ENCODE measurements at regions not wholly inside any gene's neighbourhood (a gene's known extent, or its start where the extent isn't known, plus 50 kb on each side); places are given as distances from the start of the nearest gene placed in this dataset.

DNA sequence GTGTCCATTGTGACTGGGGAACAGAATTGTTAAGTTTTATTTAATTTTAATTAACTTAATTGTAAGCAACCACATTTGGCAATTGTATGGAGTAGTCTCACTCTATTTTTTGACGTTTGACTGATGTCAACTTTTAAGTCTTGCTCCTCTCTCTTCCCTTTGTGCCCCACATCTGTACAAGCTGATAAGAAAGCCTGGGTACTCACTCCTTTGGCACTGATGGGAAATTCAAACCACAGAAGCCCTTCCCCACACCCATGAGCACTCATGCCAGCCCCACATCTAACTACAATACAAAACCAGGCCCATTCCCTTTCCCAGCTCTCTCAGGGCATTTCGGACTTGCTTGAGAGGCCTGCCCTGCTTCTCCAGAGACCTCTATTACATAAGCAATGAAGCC, 451.5 kb upstream of the KIF2A start:
- Mint-ChIP-seq H3K4me1 (ENCODE audit: low read depth) (no peaks in the 10 kb centered on the region), H3K9me3 (ENCODE audit: low read depth) (peaks cover 7% of the 10 kb centered on the region), H3K27me3 (no peaks in the 10 kb centered on the region), H3K4me3 (no peak overlapping the region), H3K27ac (no peak overlapping the region), H3K36me3 (no peaks in the 10 kb centered on the region)

DNA sequence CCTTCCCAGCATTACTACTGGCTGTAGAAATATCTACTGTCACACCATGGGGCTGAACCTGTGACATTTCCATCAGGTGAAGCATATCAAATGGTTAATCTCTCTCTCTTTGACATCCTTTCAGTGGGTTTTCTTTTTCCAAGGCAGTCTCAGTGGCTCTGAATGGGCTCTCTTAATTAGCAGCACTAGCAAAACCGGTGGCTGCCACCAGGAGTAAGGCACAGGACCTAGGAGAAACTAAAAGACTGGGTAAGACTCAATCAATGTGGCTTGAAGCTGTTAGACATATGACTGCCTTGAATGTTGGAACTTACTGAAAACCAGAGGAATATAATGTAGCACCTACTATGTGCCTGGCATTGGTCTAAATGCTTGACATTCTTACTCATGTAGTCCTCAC, 445.0 kb upstream of the KIF2A start:
- Mint-ChIP-seq H3K27me3 (peaks cover 6% of the 10 kb centered on the region), H3K36me3 (no peaks in the 10 kb centered on the region), H3K9me3 (ENCODE audit: low read depth) (no peaks in the 10 kb centered on the region), H3K27ac (no peak overlapping the region), H3K4me3 (no peak overlapping the region), H3K4me1 (ENCODE audit: low read depth) (no peaks in the 10 kb centered on the region)

GRCh38 chr5:61866930-61867329, 439.1 kb upstream of the KIF2A start:
- Mint-ChIP-seq H3K4me1 (ENCODE audit: low read depth) (no peaks in the 10 kb centered on the region), H3K27me3 (peaks cover 7% of the 10 kb centered on the region), H3K4me3 (no peak overlapping the region), H3K27ac (no peak overlapping the region), H3K36me3 (no peaks in the 10 kb centered on the region), H3K9me3 (ENCODE audit: low read depth) (no peaks in the 10 kb centered on the region)

- Mint-ChIP-seq H3K9me3 (ENCODE audit: low read depth) (no peaks in the 10 kb centered on the region), H3K36me3 (no peaks in the 10 kb centered on the region), H3K27ac (no peak overlapping the region), H3K4me3 (no peak overlapping the region), H3K4me1 (ENCODE audit: low read depth) (no peaks in the 10 kb centered on the region), H3K27me3 (peaks cover 7% of the 10 kb centered on the region)
Measured at GRCh38 chr5:61869333-61869732, 436.7 kb upstream of the KIF2A start.

- no peaks in the 10 kb centered on the region for H3K36me3 Mint-ChIP-seq
- H3K27ac Mint-ChIP-seq, result no peak overlapping the region
- H3K4me3 Mint-ChIP-seq, result no peak overlapping the region
- no peaks in the 10 kb centered on the region for H3K4me1 Mint-ChIP-seq (ENCODE audit: low read depth)
- peaks cover 1% of the 10 kb centered on the region for H3K27me3 Mint-ChIP-seq
- no peaks in the 10 kb centered on the region for H3K9me3 Mint-ChIP-seq (ENCODE audit: low read depth)
Measured at GRCh38 chr5:61878471-61878870, 427.5 kb upstream of the KIF2A start.

DNA sequence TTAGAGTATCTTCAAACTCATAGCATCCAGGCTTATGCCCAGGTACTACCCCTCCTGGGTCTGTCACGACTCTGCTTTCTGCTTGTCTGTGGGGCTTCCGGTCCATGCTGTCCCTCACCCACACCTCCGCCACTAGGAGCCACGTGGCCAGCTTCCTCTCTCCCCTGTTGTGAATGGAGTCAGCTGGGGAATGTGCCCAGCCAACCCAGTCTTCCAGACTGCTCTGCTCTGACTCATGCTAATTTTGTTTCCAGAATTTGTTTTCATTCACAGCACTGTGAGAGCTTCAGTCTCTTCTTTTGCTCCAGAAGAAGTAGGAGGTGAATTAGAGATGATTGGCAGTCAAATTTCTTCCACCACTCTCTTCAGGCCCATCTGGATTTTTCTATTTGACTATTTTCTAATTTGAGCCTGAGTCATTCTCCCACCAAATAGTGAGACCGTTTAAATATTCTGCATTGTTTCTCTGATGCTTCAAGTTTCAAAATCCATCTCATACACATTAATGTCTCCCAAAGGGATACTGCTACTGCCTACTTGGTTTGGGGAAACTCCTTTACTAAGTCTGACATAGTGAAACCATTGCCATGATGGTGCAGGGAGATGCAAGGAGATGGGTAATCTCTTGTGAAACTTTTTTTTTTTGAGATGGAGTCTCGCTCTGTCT, 424.1 kb upstream of the KIF2A start:
- no peaks in the 10 kb centered on the region for H3K36me3 Mint-ChIP-seq
- H3K9me3 Mint-ChIP-seq (ENCODE audit: low read depth), result no peaks in the 10 kb centered on the region
- H3K4me1 Mint-ChIP-seq (ENCODE audit: low read depth), result no peaks in the 10 kb centered on the region
- no peak overlapping the region for H3K27ac Mint-ChIP-seq
- H3K27me3 Mint-ChIP-seq, result peaks cover 4% of the 10 kb centered on the region
- no peak overlapping the region for H3K4me3 Mint-ChIP-seq

DNA sequence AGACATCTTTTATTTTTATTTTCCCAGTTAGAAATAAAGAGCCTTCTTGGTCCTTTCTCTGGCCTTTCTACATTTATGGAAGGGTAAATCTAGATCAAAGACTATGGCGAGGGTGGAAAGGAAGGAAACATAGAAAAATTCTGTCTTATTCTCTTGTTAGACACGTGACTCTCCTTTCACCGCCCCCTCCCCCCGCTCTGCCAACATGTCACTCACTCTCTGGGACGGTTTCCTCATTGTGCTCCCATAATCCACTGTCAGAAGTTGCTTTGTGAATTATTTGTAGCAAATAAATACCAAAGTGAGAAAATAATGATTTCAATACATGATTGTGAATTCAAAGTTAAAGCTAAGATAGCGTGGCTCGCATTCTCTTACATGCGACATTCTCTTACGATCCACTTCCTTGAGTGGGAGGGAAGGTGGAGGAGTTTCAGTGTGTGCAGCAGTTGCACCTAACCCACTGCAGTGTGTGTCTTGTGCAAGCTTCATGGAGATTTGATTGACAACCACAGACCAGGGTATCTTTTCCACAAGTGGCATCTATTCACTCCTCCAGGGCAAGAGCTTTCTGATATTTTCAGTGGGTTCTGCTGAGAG, 423.0 kb upstream of the KIF2A start:
- Mint-ChIP-seq H3K4me3 (no peak overlapping the region), H3K4me1 (ENCODE audit: low read depth) (no peaks in the 10 kb centered on the region), H3K27ac (no peak overlapping the region), H3K27me3 (peaks cover 4% of the 10 kb centered on the region), H3K9me3 (ENCODE audit: low read depth) (peaks cover 4% of the 10 kb centered on the region), H3K36me3 (no peaks in the 10 kb centered on the region)

GRCh38 chr5:61884252-61884855, 421.7 kb upstream of the KIF2A start:
- H3K27me3 Mint-ChIP-seq, result peaks cover 4% of the 10 kb centered on the region
- H3K27ac Mint-ChIP-seq, result no peak overlapping the region
- no peaks in the 10 kb centered on the region for H3K4me1 Mint-ChIP-seq (ENCODE audit: low read depth)
- H3K4me3 Mint-ChIP-seq, result no peak overlapping the region
- H3K9me3 Mint-ChIP-seq (ENCODE audit: low read depth), result peaks cover 4% of the 10 kb centered on the region
- H3K36me3 Mint-ChIP-seq, result no peaks in the 10 kb centered on the region

DNA sequence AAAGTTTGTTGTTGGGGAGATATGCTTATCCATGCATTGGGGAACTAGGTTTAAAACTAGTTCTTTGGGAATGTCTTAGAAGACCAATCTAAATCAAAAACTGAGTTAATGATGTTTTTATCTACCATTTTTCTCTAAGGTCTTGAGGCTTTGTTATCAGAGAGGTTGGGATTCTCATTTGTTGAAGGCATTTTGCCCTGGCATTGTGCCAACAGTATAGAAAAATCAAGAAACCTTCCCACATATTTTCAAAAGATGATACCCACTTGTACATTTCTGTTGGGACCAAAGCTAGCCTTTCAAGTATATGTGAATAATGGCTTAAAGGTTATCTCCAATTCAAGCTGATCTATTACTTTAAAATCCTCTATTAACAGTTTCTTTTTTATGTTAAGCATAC, 419.8 kb upstream of the KIF2A start:
- Mint-ChIP-seq H3K36me3 (no peaks in the 10 kb centered on the region), H3K4me1 (ENCODE audit: low read depth) (no peaks in the 10 kb centered on the region), H3K27me3 (peaks cover 3% of the 10 kb centered on the region), H3K9me3 (ENCODE audit: low read depth) (peaks cover 4% of the 10 kb centered on the region), H3K27ac (no peak overlapping the region), H3K4me3 (no peak overlapping the region)

DNA sequence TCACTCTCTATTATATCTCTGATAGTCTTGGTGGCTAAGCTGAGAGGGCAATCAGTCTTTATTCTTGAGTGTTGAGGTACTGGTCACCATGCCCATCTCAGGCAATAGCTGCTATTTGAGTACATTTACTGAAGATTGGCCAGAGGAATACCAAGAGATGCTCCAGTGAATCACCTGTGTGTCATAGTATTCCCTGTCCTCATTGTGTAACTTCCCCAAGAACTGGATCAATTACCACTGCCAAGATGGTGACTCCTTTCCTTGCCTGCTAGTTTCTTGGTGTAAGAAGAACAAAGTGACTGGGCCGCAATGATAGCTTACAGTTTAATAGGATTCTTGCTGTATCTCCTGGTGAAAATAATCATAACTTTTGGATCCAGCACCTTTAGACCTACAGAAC, 418.7 kb upstream of the KIF2A start:
- Mint-ChIP-seq H3K27ac (no peak overlapping the region), H3K36me3 (no peaks in the 10 kb centered on the region), H3K27me3 (peaks cover 3% of the 10 kb centered on the region), H3K4me3 (no peak overlapping the region), H3K4me1 (ENCODE audit: low read depth) (no peaks in the 10 kb centered on the region), H3K9me3 (ENCODE audit: low read depth) (peaks cover 4% of the 10 kb centered on the region)

GRCh38 chr5:61894046-61894445, 412.0 kb upstream of the KIF2A start:
- Mint-ChIP-seq H3K9me3 (ENCODE audit: low read depth) (peaks cover 11% of the 10 kb centered on the region), H3K4me1 (ENCODE audit: low read depth) (no peaks in the 10 kb centered on the region), H3K27me3 (no peaks in the 10 kb centered on the region), H3K27ac (no peak overlapping the region), H3K4me3 (no peak overlapping the region), H3K36me3 (no peaks in the 10 kb centered on the region)

DNA sequence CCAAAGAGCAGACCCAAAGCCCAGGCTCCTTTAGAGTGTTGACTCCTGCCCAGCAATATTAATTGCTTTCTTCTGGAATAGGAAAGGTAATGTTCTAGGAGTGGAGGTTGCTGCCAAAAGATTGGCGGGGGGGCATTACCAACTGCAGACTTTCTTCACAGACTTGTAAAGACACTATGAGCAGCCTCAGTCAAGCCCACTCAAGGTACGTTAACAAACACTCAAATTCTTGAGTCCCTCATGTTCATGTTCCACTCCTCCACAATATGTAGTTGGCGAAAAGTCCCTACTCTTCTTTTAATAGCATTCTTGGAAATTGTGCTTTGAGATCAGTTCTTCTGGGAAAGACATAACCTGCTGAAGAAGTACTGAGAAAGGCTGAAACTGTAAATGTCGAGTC, 409.2 kb upstream of the KIF2A start:
- H3K27me3 Mint-ChIP-seq, result no peaks in the 10 kb centered on the region
- no peaks in the 10 kb centered on the region for H3K36me3 Mint-ChIP-seq
- H3K27ac Mint-ChIP-seq, result no peak overlapping the region
- no peaks in the 10 kb centered on the region for H3K4me1 Mint-ChIP-seq (ENCODE audit: low read depth)
- H3K4me3 Mint-ChIP-seq, result no peak overlapping the region
- H3K9me3 Mint-ChIP-seq (ENCODE audit: low read depth), result peaks cover 11% of the 10 kb centered on the region

- Mint-ChIP-seq H3K4me3 (no peak overlapping the region), H3K36me3 (no peaks in the 10 kb centered on the region), H3K9me3 (ENCODE audit: low read depth) (peaks cover 11% of the 10 kb centered on the region), H3K27ac (no peak overlapping the region), H3K27me3 (no peaks in the 10 kb centered on the region), H3K4me1 (ENCODE audit: low read depth) (no peaks in the 10 kb centered on the region)
Measured at GRCh38 chr5:61897251-61897650, 408.8 kb upstream of the KIF2A start.

DNA sequence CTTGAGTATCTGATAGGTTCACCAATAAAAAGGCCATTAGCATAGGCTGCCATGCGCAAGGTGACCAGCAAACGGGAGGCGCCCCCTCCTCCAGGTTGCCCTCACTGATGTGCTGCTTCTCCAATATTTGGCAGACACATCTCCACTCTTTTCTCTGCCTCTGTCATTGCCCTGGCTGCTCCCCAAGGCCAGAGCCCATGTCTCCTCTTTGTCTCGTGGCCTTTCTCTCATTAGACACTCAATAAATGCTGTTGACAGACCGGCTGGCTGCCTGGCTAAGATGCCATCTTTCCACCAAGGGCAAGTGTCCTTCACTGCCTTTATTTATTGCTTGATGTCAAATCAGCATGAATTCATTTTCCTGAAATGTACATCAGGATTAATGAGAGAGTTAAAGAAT, 404.0 kb upstream of the KIF2A start:
- Mint-ChIP-seq H3K27ac (no peak overlapping the region), H3K4me1 (ENCODE audit: low read depth) (no peaks in the 10 kb centered on the region), H3K9me3 (ENCODE audit: low read depth) (no peaks in the 10 kb centered on the region), H3K4me3 (no peak overlapping the region), H3K27me3 (no peaks in the 10 kb centered on the region), H3K36me3 (no peaks in the 10 kb centered on the region)

GRCh38 chr5:61904730-61905129, 401.3 kb upstream of the KIF2A start:
- no peaks in the 10 kb centered on the region for H3K36me3 Mint-ChIP-seq
- H3K4me1 Mint-ChIP-seq (ENCODE audit: low read depth), result no peaks in the 10 kb centered on the region
- H3K4me3 Mint-ChIP-seq, result no peak overlapping the region
- H3K9me3 Mint-ChIP-seq (ENCODE audit: low read depth), result no peaks in the 10 kb centered on the region
- H3K27ac Mint-ChIP-seq, result no peak overlapping the region
- H3K27me3 Mint-ChIP-seq, result no peaks in the 10 kb centered on the region

- H3K27me3 Mint-ChIP-seq, result no peaks in the 10 kb centered on the region
- H3K4me1 Mint-ChIP-seq (ENCODE audit: low read depth), result no peaks in the 10 kb centered on the region
- H3K27ac Mint-ChIP-seq, result no peak overlapping the region
- H3K9me3 Mint-ChIP-seq (ENCODE audit: low read depth), result no peaks in the 10 kb centered on the region
- H3K4me3 Mint-ChIP-seq, result no peak overlapping the region
- H3K36me3 Mint-ChIP-seq, result no peaks in the 10 kb centered on the region
Measured at GRCh38 chr5:61905613-61906012, 400.4 kb upstream of the KIF2A start.
